ENCODE measurements at regions not wholly inside any gene's neighbourhood (a gene's known extent, or its start where the extent isn't known, plus 50 kb on each side); places are given as distances from the start of the nearest gene placed in this dataset.

DNA sequence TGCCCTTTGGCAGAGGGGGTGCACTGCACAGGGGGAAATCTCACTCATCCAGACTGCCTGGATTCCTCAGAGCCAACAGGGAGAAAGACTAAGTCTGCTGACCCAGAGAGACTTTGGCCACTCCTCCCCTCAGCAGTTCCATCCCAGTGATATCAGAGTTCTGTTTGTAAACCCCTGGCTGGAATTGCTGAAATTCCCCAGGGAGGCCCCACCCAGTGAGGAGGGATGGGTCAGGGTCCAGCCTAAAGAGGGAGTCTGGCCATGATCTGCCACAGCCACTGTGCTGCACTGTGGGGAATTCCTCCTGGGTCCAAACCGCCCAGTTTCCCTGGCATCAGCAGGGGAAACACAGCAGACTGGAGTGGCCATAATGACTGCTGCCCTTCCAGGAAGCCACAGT lies 54.9 kb upstream of the USP15 start:
- TF ChIP-seq, protein P1, sequence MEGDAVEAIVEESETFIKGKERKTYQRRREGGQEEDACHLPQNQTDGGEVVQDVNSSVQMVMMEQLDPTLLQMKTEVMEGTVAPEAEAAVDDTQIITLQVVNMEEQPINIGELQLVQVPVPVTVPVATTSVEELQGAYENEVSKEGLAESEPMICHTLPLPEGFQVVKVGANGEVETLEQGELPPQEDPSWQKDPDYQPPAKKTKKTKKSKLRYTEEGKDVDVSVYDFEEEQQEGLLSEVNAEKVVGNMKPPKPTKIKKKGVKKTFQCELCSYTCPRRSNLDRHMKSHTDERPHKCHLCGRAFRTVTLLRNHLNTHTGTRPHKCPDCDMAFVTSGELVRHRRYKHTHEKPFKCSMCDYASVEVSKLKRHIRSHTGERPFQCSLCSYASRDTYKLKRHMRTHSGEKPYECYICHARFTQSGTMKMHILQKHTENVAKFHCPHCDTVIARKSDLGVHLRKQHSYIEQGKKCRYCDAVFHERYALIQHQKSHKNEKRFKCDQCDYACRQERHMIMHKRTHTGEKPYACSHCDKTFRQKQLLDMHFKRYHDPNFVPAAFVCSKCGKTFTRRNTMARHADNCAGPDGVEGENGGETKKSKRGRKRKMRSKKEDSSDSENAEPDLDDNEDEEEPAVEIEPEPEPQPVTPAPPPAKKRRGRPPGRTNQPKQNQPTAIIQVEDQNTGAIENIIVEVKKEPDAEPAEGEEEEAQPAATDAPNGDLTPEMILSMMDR (IDR thresholded peaks at IDR 0.05; ENCODE audit: low read depth, low read length, missing control alignments): no peak
- DNase-seq (ENCODE audit: extremely low read depth, low read depth): no peak
- no peak overlapping the region for H3K4me3 ChIP-seq (replicated peaks; ENCODE audit: low read depth, low read length)

DNA sequence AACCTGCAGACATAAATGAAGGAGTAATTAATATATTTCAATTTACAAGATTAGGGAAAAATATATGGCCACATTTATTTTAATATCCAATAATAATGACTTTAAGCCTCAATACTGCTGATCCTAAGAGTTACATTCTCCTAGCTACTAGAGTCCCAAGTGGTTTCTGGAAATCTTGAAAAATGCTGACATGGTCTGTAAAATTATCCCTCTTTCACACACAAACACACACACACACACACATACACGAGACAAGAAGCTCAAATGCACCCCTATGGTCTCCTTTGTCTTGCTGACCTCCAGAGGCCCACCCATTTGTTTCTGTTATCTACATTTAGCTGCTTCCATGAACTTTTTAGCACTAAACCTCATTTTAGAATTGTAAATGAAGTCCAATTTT lies 53.0 kb upstream of the USP15 start:
- DNase-seq (ENCODE audit: extremely low read depth, low read depth): no peak
- no peak overlapping the region for H3K4me3 ChIP-seq (replicated peaks; ENCODE audit: low read depth, low read length)
- TF ChIP-seq, protein P1 (IDR thresholded peaks at IDR 0.05; ENCODE audit: low read depth, low read length, missing control alignments): no peak

All from HFF-Myc (cell line).